OCI-LY7 (cell line): ENCODE measurements at regions not wholly inside any gene's neighbourhood (a gene's known extent, or its start where the extent isn't known, plus 50 kb on each side); places are given as distances from the start of the nearest gene placed in this dataset.

ENCODE experiments used
- BruUV-seq: library from RNA; stranded (reverse); fragments of 400-500 nt; replicated peaks from 2 replicates; lab custom pipeline; 2021; lab: Mats Ljungman, UMichigan
- CTCF ChIA-PET: fragments of 300-600 bp; sonication (Branson Sonifier 250); formaldehyde crosslinking; loops from one replicate; lab custom pipeline; 2022; ENCODE audit warnings: antibody characterized with exemption; ENCODE audit not compliant: unreplicated experiment; lab: Charles Lee
- POLR2A ChIA-PET: fragments of 300-600 bp; sonication (Branson Sonifier 250); formaldehyde crosslinking; loops from one replicate; lab custom pipeline; 2022; ENCODE audit warnings: antibody characterized with exemption; lab: Charles Lee
- DNase-seq: peaks from one replicate; pipeline ENCODE4 v3.0.0-alpha.2; 2015; ENCODE audit warnings: low spot score
- H2AFZ ChIP-seq: fragments of 200-600 bp; sonication (generic), shearing (Covaris generic); 2 replicates; pipeline ENCODE4 v1.6.1; 2014; ENCODE audit warnings: mild to moderate bottlenecking, antibody characterized with exemption, low read length, moderate library complexity
- H3K27ac ChIP-seq: fragments of 200-600 bp; sonication (generic); 2 replicates; pipeline ENCODE4 v1.5.1; 2014; ENCODE audit warnings: mixed run types, low read depth, mild to moderate bottlenecking, moderate library complexity, low read length, inconsistent platforms; ENCODE audit not compliant: poor library complexity, severe bottlenecking
- H3K36me3 ChIP-seq: fragments of 200-600 bp; sonication (generic); 2 replicates; pipeline ENCODE4 v1.6.1; 2014; ENCODE audit warnings: mild to moderate bottlenecking, antibody characterized with exemption, low read length, moderate library complexity, mixed read lengths; ENCODE audit not compliant: insufficient read depth
- H3K4me1 ChIP-seq: fragments of 200-600 bp; sonication (generic); 2 replicates; pipeline ENCODE4 v1.5.1; 2014; ENCODE audit warnings: mild to moderate bottlenecking, low read length; ENCODE audit not compliant: insufficient read depth, poor library complexity, severe bottlenecking
- H3K4me2 ChIP-seq: fragments of 200-600 bp; sonication (generic); 2 replicates; pipeline ENCODE4 v1.6.1; 2014; ENCODE audit warnings: mild to moderate bottlenecking, low read length
- H3K4me3 ChIP-seq: fragments of 200-600 bp; sonication (generic); 2 replicates; pipeline ENCODE4 v1.5.1; 2014; ENCODE audit warnings: mild to moderate bottlenecking, low read depth, low read length; ENCODE audit not compliant: poor library complexity, severe bottlenecking
- H3K79me2 ChIP-seq: fragments of 200-600 bp; sonication (generic); 2 replicates; pipeline ENCODE4 v1.6.1; 2016; ENCODE audit warnings: low read depth, mild to moderate bottlenecking, low read length, moderate library complexity, mixed read lengths; ENCODE audit not compliant: insufficient read depth
- H3K9me2 ChIP-seq: fragments of 200-600 bp; sonication (generic); 2 replicates; pipeline ENCODE4 v1.6.1; 2016; ENCODE audit warnings: mild to moderate bottlenecking, low read length, mixed read lengths; ENCODE audit not compliant: insufficient read depth
- H3K9me3 ChIP-seq: fragments of 200-600 bp; sonication (generic); 2 replicates; pipeline ENCODE4 v1.6.1; 2014; ENCODE audit warnings: mild to moderate bottlenecking, mixed run types, low read length, mixed read lengths
- H4K20me1 ChIP-seq: fragments of 200-600 bp; sonication (generic); 2 replicates; pipeline ENCODE4 v1.6.1; 2014; ENCODE audit warnings: mild to moderate bottlenecking, antibody characterized with exemption, low read length, moderate library complexity, mixed read lengths; ENCODE audit not compliant: insufficient read depth
- CTCF ChIP-seq: fragments of 200-600 bp; sonication (generic); conservative IDR thresholded peaks from 2 replicates; pipeline ENCODE4 v1.5.1; 2014; ENCODE audit warnings: mild to moderate bottlenecking, antibody characterized with exemption, low read length, moderate library complexity, mixed read lengths
- EZH2phosphoT487 ChIP-seq: fragments of 200-600 bp; sonication (generic); IDR thresholded peaks from 2 replicates; pipeline ENCODE4 v1.6.1; 2018; ENCODE audit warnings: low read depth, borderline replicate concordance, mild to moderate bottlenecking, mixed run types, antibody characterized with exemption, low read length, moderate library complexity, mixed read lengths
- intact Hi-C: fragments of 100-400 bp; cut with micrococcal nuclease; formaldehyde crosslinking; loops from one replicate; pipeline ENCODE4 v1.10.0; 2022; ENCODE audit not compliant: unreplicated experiment

DNA sequence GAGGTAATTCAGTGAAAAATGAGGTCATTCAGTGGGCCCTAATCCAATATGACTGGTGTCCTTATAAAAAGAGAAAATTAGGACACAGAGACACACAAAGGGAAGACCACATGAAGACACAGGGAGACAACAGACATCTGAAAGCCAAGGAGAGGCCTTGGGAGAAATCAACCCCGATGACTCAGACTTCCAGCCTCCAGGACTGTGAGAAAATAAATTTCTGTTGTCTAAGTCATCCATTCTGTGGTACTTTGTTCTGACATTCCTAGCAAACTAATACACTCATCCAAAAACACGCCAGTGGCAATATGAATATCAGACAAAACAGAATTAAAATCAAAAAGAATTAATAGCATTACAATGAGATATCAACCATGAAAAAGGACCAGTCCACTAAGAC lies 303.7 kb downstream of the SS18 start:
- H4K20me1 ChIP-seq = no peaks in the 10 kb centered on the region
- ChIA-PET CTCF (no interaction called here), POLR2A (no interaction called here)
- intact Hi-C loops = no loop called here
- no peak overlapping the region for H3K4me3 ChIP-seq
- H3K36me3 ChIP-seq = no peaks in the 10 kb centered on the region
- H3K9me3 ChIP-seq = no peaks in the 10 kb centered on the region
- no peaks in the 10 kb centered on the region for H3K9me2 ChIP-seq
- H2AFZ ChIP-seq = no peak overlapping the region
- no peak for DNase-seq
- no peak overlapping the region for H3K4me2 ChIP-seq
- no TSS peak for BruUV-seq
- no peaks in the 10 kb centered on the region for H3K4me1 ChIP-seq
- no peak overlapping the region for H3K27ac ChIP-seq
- TF ChIP-seq EZH2phosphoT487 (no peak), CTCF (no peak)
- H3K79me2 ChIP-seq = no peaks in the 10 kb centered on the region

- intact Hi-C loops = no loop called here
Observed at GRCh38 chr18:25780105-25780504, 310.3 kb downstream of the SS18 start.

More at GRCh38 chr18:25780105-25780504, 310.3 kb downstream of the SS18 start:
- no peaks in the 10 kb centered on the region for H3K4me1 ChIP-seq
- BruUV-seq = no TSS peak
- no peak overlapping the region for H3K4me3 ChIP-seq
- H3K27ac ChIP-seq = no peak overlapping the region
- H2AFZ ChIP-seq = no peak overlapping the region
- no peaks in the 10 kb centered on the region for H3K79me2 ChIP-seq
- H3K9me2 ChIP-seq = no peaks in the 10 kb centered on the region
- ChIA-PET CTCF (no interaction called here), POLR2A (interaction anchor here (0.9 kb wide), 1 partner anchor 24 kb away, joined by 5 read pairs; no protein-coding TSS in a partner anchor)
- no peak overlapping the region for H3K4me2 ChIP-seq
- TF ChIP-seq CTCF = no peak
- TF ChIP-seq EZH2phosphoT487 = no peak
- H3K36me3 ChIP-seq = no peaks in the 10 kb centered on the region
- H4K20me1 ChIP-seq = no peaks in the 10 kb centered on the region
- no peaks in the 10 kb centered on the region for H3K9me3 ChIP-seq
- no peak for DNase-seq
